H9 (cell line): ENCODE measurements at regions not wholly inside any gene's neighbourhood (a gene's known extent, or its start where the extent isn't known, plus 50 kb on each side); places are given as distances from the start of the nearest gene placed in this dataset.

ENCODE experiments used
- DNase-seq: peaks from one replicate; pipeline ENCODE4 v3.0.0-alpha.2; 2017
- H2AFZ ChIP-seq: one replicate; pipeline ENCODE4 v1.6.1; 2013; ENCODE audit warnings: mild to moderate bottlenecking, low read length, control low read depth, moderate library complexity
- H2AK5ac ChIP-seq: 2 replicates; pipeline ENCODE4 v1.6.1; 2013; ENCODE audit warnings: low read length, control low read depth, mixed read lengths; ENCODE audit not compliant: insufficient read length
- H2BK120ac ChIP-seq: one replicate; pipeline ENCODE4 v1.6.1; 2013; ENCODE audit warnings: low read depth, mild to moderate bottlenecking, low read length, control low read depth, inconsistent platforms; ENCODE audit not compliant: poor library complexity, severe bottlenecking
- H2BK12ac ChIP-seq: 2 replicates; pipeline ENCODE4 v1.6.1; 2013; ENCODE audit warnings: low read length, control low read depth, mixed read lengths, low read depth; ENCODE audit not compliant: insufficient read length
- H2BK15ac ChIP-seq: 2 replicates; pipeline ENCODE4 v1.6.1; 2013; ENCODE audit warnings: low read depth, low read length, control low read depth
- H2BK20ac ChIP-seq: one replicate; pipeline ENCODE4 v1.6.1; 2013; ENCODE audit warnings: low read depth, mild to moderate bottlenecking, low read length, control low read depth, inconsistent platforms; ENCODE audit not compliant: poor library complexity, severe bottlenecking
- H2BK5ac ChIP-seq: 2 replicates; pipeline ENCODE4 v1.6.1; 2013; ENCODE audit warnings: low read length, control low read depth, mixed read lengths; ENCODE audit not compliant: insufficient read length
- H3K14ac ChIP-seq: 2 replicates; pipeline ENCODE4 v1.6.1; 2013; ENCODE audit warnings: low read length, control low read depth; ENCODE audit not compliant: insufficient read depth
- H3K18ac ChIP-seq: 2 replicates; pipeline ENCODE4 v1.6.1; 2013; ENCODE audit warnings: low read depth, mild to moderate bottlenecking, mixed read lengths, low read length, control low read depth; ENCODE audit not compliant: insufficient read length
- H3K23ac ChIP-seq: 2 replicates; pipeline ENCODE4 v1.6.1; 2013; ENCODE audit warnings: low read length, control low read depth, mixed read lengths, low read depth; ENCODE audit not compliant: insufficient read length
- H3K23me2 ChIP-seq: 2 replicates; pipeline ENCODE4 v1.6.1; 2013; ENCODE audit warnings: low read depth, mild to moderate bottlenecking, mixed read lengths, low read length, control low read depth; ENCODE audit not compliant: insufficient read length, poor library complexity, severe bottlenecking
- H3K27ac ChIP-seq: 2 replicates; pipeline ENCODE4 v1.5.1; 2013; ENCODE audit warnings: low read length, control low read depth, mixed read lengths, low read depth; ENCODE audit not compliant: insufficient read length
- H3K27me3 ChIP-seq: 2 replicates; pipeline ENCODE4 v1.6.1; 2013; ENCODE audit warnings: low read length, control low read depth, inconsistent platforms; ENCODE audit not compliant: insufficient read depth
- H3K4ac ChIP-seq: 2 replicates; pipeline ENCODE4 v1.6.1; 2013; ENCODE audit warnings: low read depth, mild to moderate bottlenecking, control low read depth, inconsistent platforms, low read length, moderate library complexity
- H3K4me1 ChIP-seq: 2 replicates; pipeline ENCODE4 v1.6.1; 2013; ENCODE audit warnings: low read length, control low read depth, inconsistent platforms; ENCODE audit not compliant: insufficient read depth
- H3K4me2 ChIP-seq: 2 replicates; pipeline ENCODE4 v1.6.1; 2013; ENCODE audit warnings: low read length, control low read depth, mixed read lengths; ENCODE audit not compliant: insufficient read length, insufficient read depth
- H3K56ac ChIP-seq: 2 replicates; pipeline ENCODE4 v1.6.1; 2013; ENCODE audit warnings: low read depth, mild to moderate bottlenecking, mixed read lengths, low read length, control low read depth; ENCODE audit not compliant: insufficient read length
- H3K79me1 ChIP-seq: 2 replicates; pipeline ENCODE4 v1.6.1; 2013; ENCODE audit warnings: low read depth, mild to moderate bottlenecking, moderate library complexity, low read length, control low read depth, inconsistent platforms; ENCODE audit not compliant: insufficient read depth, poor library complexity, severe bottlenecking
- H3K79me2 ChIP-seq: 2 replicates; pipeline ENCODE4 v1.6.1; 2013; ENCODE audit warnings: low read length, control low read depth, inconsistent platforms; ENCODE audit not compliant: insufficient read depth
- H3K9ac ChIP-seq: 2 replicates; pipeline ENCODE4 v1.6.1; 2013; ENCODE audit warnings: low read length, control low read depth, mixed read lengths; ENCODE audit not compliant: insufficient read length; ENCODE audit errors: extremely low read depth
- H3K9me3 ChIP-seq: one replicate; pipeline ENCODE4 v1.6.1; 2013; ENCODE audit warnings: low read depth, low read length, inconsistent platforms; ENCODE audit not compliant: control insufficient read depth
- H3T11ph ChIP-seq: one replicate; pipeline ENCODE4 v1.6.1; 2013; ENCODE audit warnings: mild to moderate bottlenecking, low read length, control low read depth, inconsistent platforms
- H4K20me1 ChIP-seq: one replicate; pipeline ENCODE4 v1.6.1; 2013; ENCODE audit not compliant: control insufficient read depth, insufficient read length, insufficient read depth
- H4K5ac ChIP-seq: 2 replicates; pipeline ENCODE4 v1.6.1; 2013; ENCODE audit warnings: low read depth, mild to moderate bottlenecking, mixed read lengths, low read length, control low read depth; ENCODE audit not compliant: insufficient read length
- H4K8ac ChIP-seq: replicated peaks from 2 replicates; pipeline ENCODE4 v1.6.1; 2013; ENCODE audit warnings: low read length, control low read depth, mixed read lengths, low read depth; ENCODE audit not compliant: insufficient read length
- H4K91ac ChIP-seq: 2 replicates; pipeline ENCODE4 v1.6.1; 2013; ENCODE audit warnings: low read depth, mild to moderate bottlenecking, moderate library complexity, mixed read lengths, low read length, control low read depth; ENCODE audit not compliant: insufficient read length
- H3K27ac Mint-ChIP-seq, 3 experiments: 2 replicates in 2 of 3; 3 replicates in 1 of 3; pipeline ENCODE4 v1.8.0; 2020 to 2021; ENCODE audit warnings: mixed read lengths in 3 of 3, mild to moderate bottlenecking in 1 of 3, moderate library complexity in 1 of 3
- H3K27me3 Mint-ChIP-seq: 2 replicates; pipeline ENCODE4 v1.8.0; 2021; ENCODE audit warnings: low read depth, mild to moderate bottlenecking, moderate library complexity, mixed read lengths
- H3K36me3 Mint-ChIP-seq, 3 experiments: 2 replicates in 2 of 3; 3 replicates in 1 of 3; pipeline ENCODE4 v1.8.0; 2020 to 2021; ENCODE audit warnings: low read depth in 3 of 3, mixed read lengths in 3 of 3; ENCODE audit not compliant: insufficient read depth in 1 of 3
- H3K4me1 Mint-ChIP-seq, 2 experiments: 2 replicates each; pipeline ENCODE4 v1.8.0; 2020; ENCODE audit warnings: mixed read lengths in 2 of 2
- H3K4me3 Mint-ChIP-seq, 2 experiments: 2 replicates in 1 of 2; 3 replicates in 1 of 2; pipeline ENCODE4 v1.8.0; 2020 to 2021; ENCODE audit warnings: mild to moderate bottlenecking in 2 of 2, mixed read lengths in 2 of 2, moderate library complexity in 1 of 2
- H3K9me3 Mint-ChIP-seq, 2 experiments: 2 replicates in 1 of 2; 3 replicates in 1 of 2; pipeline ENCODE4 v1.8.0; 2020; ENCODE audit warnings: mild to moderate bottlenecking in 2 of 2, mixed read lengths in 2 of 2, moderate library complexity in 1 of 2
- WGBS: extraction: QIAGEN DNeasy Blood & Tissue Kit; methylation state at CpG from one replicate; pipeline ENCODE4 v1.1.7; 2013; ENCODE audit warnings: missing lambda C conversion rate, low lambda C conversion rate, mixed read lengths; ENCODE audit not compliant: insufficient read length; ENCODE audit errors: extremely low coverage; 5-methylcytosine and 5-hydroxymethylcytosine counted together
- TF ChIP-seq, protein P1 (sequence below): fragments of 200-600 bp; sonication (generic); conservative IDR thresholded peaks from 3 replicates; pipeline ENCODE4 v1.8.0; 2021; ENCODE audit warnings: antibody characterized with exemption, mild to moderate bottlenecking

DNA sequence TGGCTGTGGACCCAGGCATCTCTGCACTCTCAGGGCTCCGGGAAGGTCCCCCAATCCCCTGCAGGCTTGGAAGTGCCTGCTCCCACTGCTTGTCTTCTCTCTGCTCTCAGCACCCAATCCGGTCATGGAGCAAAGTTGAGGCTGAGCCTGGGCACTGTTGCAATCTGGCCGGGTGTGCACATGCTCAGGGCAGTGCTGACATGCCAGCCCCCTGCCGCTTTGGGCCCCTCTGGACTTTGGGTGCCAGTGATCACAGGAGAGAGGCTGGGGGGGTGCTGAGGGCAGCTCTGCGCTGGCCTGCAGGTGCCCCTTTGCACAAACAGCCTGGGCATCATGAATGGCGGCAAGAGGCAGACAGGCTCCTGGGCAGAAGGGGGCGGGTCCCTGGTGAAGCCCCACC lies 85.4 kb upstream of the OSBPL8 start:
- Histone ChIP-seq H3K56ac (no peak overlapping the region), H3K79me2 (no peaks in the 10 kb centered on the region), H3K4me1 (no peaks in the 10 kb centered on the region), H3K4ac (no peak overlapping the region), H3K18ac (no peak overlapping the region), H2BK15ac (no peak overlapping the region), H3K14ac (no peak overlapping the region), H3K9ac (no peak overlapping the region), H2BK20ac (no peak overlapping the region), H3K4me2 (no peak overlapping the region), H2BK12ac (no peak overlapping the region), H3K9me3 (no peaks in the 10 kb centered on the region), H4K5ac (no peak overlapping the region), H2BK120ac (no peak overlapping the region), H3K27ac (no peak overlapping the region), H2BK5ac (no peak overlapping the region), H3K27me3 (no peaks in the 10 kb centered on the region), H3K23ac (no peak overlapping the region), H3T11ph (no peak overlapping the region), H4K91ac (no peak overlapping the region), H3K23me2 (no peaks in the 10 kb centered on the region), H4K20me1 (no peaks in the 10 kb centered on the region), H2AK5ac (no peak overlapping the region), H3K79me1 (no peaks in the 10 kb centered on the region), H2AFZ (no peak overlapping the region), H4K8ac (no peak overlapping the region)
- peak; percentile 43 for DNase-seq
- Mint-ChIP-seq H3K9me3 (peaks cover 0 to 3% of the 10 kb centered on the region in 2 experiments; a peak in 2 of 5 replicates), H3K4me3 (no peak overlapping the region), H3K27me3 (no peaks in the 10 kb centered on the region), H3K36me3 (no peaks in the 10 kb centered on the region), H3K4me1 (peaks cover 1 to 2% of the 10 kb centered on the region in 2 experiments), H3K27ac (no peak overlapping the region)
- TF ChIP-seq, protein P1, sequence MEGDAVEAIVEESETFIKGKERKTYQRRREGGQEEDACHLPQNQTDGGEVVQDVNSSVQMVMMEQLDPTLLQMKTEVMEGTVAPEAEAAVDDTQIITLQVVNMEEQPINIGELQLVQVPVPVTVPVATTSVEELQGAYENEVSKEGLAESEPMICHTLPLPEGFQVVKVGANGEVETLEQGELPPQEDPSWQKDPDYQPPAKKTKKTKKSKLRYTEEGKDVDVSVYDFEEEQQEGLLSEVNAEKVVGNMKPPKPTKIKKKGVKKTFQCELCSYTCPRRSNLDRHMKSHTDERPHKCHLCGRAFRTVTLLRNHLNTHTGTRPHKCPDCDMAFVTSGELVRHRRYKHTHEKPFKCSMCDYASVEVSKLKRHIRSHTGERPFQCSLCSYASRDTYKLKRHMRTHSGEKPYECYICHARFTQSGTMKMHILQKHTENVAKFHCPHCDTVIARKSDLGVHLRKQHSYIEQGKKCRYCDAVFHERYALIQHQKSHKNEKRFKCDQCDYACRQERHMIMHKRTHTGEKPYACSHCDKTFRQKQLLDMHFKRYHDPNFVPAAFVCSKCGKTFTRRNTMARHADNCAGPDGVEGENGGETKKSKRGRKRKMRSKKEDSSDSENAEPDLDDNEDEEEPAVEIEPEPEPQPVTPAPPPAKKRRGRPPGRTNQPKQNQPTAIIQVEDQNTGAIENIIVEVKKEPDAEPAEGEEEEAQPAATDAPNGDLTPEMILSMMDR: no peak
- no CpG with 5 or more reads among the region's 7 CpGs for WGBS
